HG03558 (cell line): ENCODE measurements at regions not wholly inside any gene's neighbourhood (a gene's known extent, or its start where the extent isn't known, plus 50 kb on each side); places are given as distances from the start of the nearest gene placed in this dataset.
"Not testable (repeated sequence)": the region's sequence is repeated elsewhere in the genome, so short reads cannot be mapped to it uniquely, and the experiment has no call there.

Source experiments
- ATAC-seq: cut with Tn5 transposase; IDR thresholded peaks from one replicate; pipeline ENCODE4 v1.9.1; 2021; ENCODE audit warnings: moderate number of reproducible peaks; ENCODE audit not compliant: unreplicated experiment; ENCODE audit errors: extremely low read depth

- no peak for ATAC-seq
Observed at GRCh38 chr7:34558022-34558421, 100.0 kb upstream of the NPSR1 start.

- no peak for ATAC-seq
Observed at GRCh38 chr7:34564091-34564490, 93.9 kb upstream of the NPSR1 start.

GRCh38 chr7:34567906-34568305, 90.1 kb upstream of the NPSR1 start:
- ATAC-seq, result no peak

- no peak for ATAC-seq
Observed at GRCh38 chr7:34569975-34570699, 87.9 kb upstream of the NPSR1 start.

- ATAC-seq, result no peak
Observed at GRCh38 chr7:34575006-34575405, 83.0 kb upstream of the NPSR1 start.

- ATAC-seq, result not testable (repeated sequence)
Observed at GRCh38 chr7:34577934-34578333, 80.1 kb upstream of the NPSR1 start.

GRCh38 chr7:34581698-34582097, 76.3 kb upstream of the NPSR1 start:
- not testable (repeated sequence) for ATAC-seq

GRCh38 chr7:34584526-34584925, 73.5 kb upstream of the NPSR1 start:
- ATAC-seq, result no peak

GRCh38 chr7:34596887-34597286, 61.1 kb upstream of the NPSR1 start:
- no peak for ATAC-seq

- ATAC-seq, result no peak
Observed at GRCh38 chr7:34603711-34604444, 54.1 kb upstream of the NPSR1 start.
